Umbilical cord (tissue), 1 donor: ENCODE measurements at regions not wholly inside any gene's neighbourhood (a gene's known extent, or its start where the extent isn't known, plus 50 kb on each side); places are given as distances from the start of the nearest gene placed in this dataset.

Source experiments
- DNase-seq: peaks from one replicate; pipeline ENCODE4 v3.0.0-alpha.2; 2015; ENCODE audit warnings: low spot score

- no peak for DNase-seq
Observed at GRCh38 chr13:64791373-64791772, 2438.8 kb downstream of the PCDH9 start.

- DNase-seq, result no peak
Observed at GRCh38 chr13:64782466-64782865, 2447.7 kb downstream of the PCDH9 start.

- DNase-seq, result no peak
Observed at GRCh38 chr13:64778002-64778401, 2452.1 kb downstream of the PCDH9 start.

GRCh38 chr13:64774915-64775314 is 2455.2 kb downstream of the PCDH9 start:
- no peak for DNase-seq

- no peak for DNase-seq
Observed at GRCh38 chr13:64770743-64771142, 2459.4 kb downstream of the PCDH9 start.

GRCh38 chr13:64767054-64767453 is 2463.1 kb downstream of the PCDH9 start:
- no peak for DNase-seq

- no peak for DNase-seq
Observed at GRCh38 chr13:64765636-64766035, 2464.5 kb downstream of the PCDH9 start.

GRCh38 chr13:64758521-64759244 is 2471.5 kb downstream of the PCDH9 start:
- DNase-seq, result no peak

GRCh38 chr13:64756621-64757020 is 2473.5 kb downstream of the PCDH9 start:
- DNase-seq, result no peak

GRCh38 chr13:64755961-64756360 is 2474.2 kb downstream of the PCDH9 start:
- DNase-seq, result no peak

- no peak for DNase-seq
Observed at GRCh38 chr13:64753233-64754000, 2476.7 kb downstream of the PCDH9 start.

GRCh38 chr13:64749301-64749700 is 2480.8 kb downstream of the PCDH9 start:
- no peak for DNase-seq

GRCh38 chr13:64746845-64747244 is 2483.3 kb downstream of the PCDH9 start:
- no peak for DNase-seq

- no peak for DNase-seq
Observed at GRCh38 chr13:64740493-64740892, 2489.6 kb downstream of the PCDH9 start.

- DNase-seq, result no peak
Observed at GRCh38 chr13:64725492-64725891, 2504.6 kb downstream of the PCDH9 start.

GRCh38 chr13:64723724-64724123 is 2506.4 kb downstream of the PCDH9 start:
- DNase-seq, result peak; percentile 72

- DNase-seq, result no peak
Observed at GRCh38 chr13:64718116-64718515, 2512.0 kb downstream of the PCDH9 start.

- DNase-seq, result no peak
Observed at GRCh38 chr13:64716936-64717335, 2513.2 kb downstream of the PCDH9 start.

GRCh38 chr13:64709079-64709478 is 2521.1 kb downstream of the PCDH9 start:
- DNase-seq, result no peak

- DNase-seq, result no peak
Observed at GRCh38 chr13:64704121-64704649, 2526.0 kb downstream of the PCDH9 start.

- DNase-seq, result no peak
Observed at GRCh38 chr13:64697226-64697625, 2532.9 kb downstream of the PCDH9 start.

GRCh38 chr13:64688893-64689677 is 2541.1 kb downstream of the PCDH9 start:
- DNase-seq, result no peak
